WTC11 (cell line): ENCODE measurements at regions not wholly inside any gene's neighbourhood (a gene's known extent, or its start where the extent isn't known, plus 50 kb on each side); places are given as distances from the start of the nearest gene placed in this dataset.

ENCODE experiments used
- ATAC-seq: fragments of 200-7000 bp; cut with Tn5 transposase; 2 replicates; pipeline ENCODE4 v1.10.0; 2021; ENCODE audit warnings: mild to moderate bottlenecking, moderate library complexity
- CTCF ChIA-PET: fragments of 300-600 bp; sonication (Branson Sonifier 250); formaldehyde crosslinking; loops from one replicate; lab custom pipeline; 2021; ENCODE audit warnings: antibody characterized with exemption; lab: Charles Lee
- POLR2A ChIA-PET: fragments of 350-600 bp; sonication (Branson Sonifier 250); formaldehyde crosslinking; loops from one replicate; lab custom pipeline; 2021; ENCODE audit warnings: antibody characterized with exemption; lab: Charles Lee
- DNase-seq: peaks from one replicate; pipeline ENCODE4 v3.0.0; 2021; ENCODE audit warnings: low spot score
- H3K27ac Mint-ChIP-seq: 2 replicates; pipeline ENCODE4 v1.8.0; 2021; ENCODE audit warnings: mixed read lengths
- H3K27me3 Mint-ChIP-seq: 2 replicates; pipeline ENCODE4 v1.8.0; 2021; ENCODE audit warnings: low read depth, mild to moderate bottlenecking, moderate library complexity, mixed read lengths
- H3K36me3 Mint-ChIP-seq: 2 replicates; pipeline ENCODE4 v1.8.0; 2021; ENCODE audit warnings: mixed read lengths
- H3K4me1 Mint-ChIP-seq: 2 replicates; pipeline ENCODE4 v1.8.0; 2022; ENCODE audit warnings: mixed read lengths
- H3K4me3 Mint-ChIP-seq: 2 replicates; pipeline ENCODE4 v1.8.0; 2021; ENCODE audit warnings: mild to moderate bottlenecking, moderate library complexity, mixed read lengths
- H3K9me3 Mint-ChIP-seq: 2 replicates; pipeline ENCODE4 v1.8.0; 2021; ENCODE audit warnings: mixed read lengths
- CTCF ChIP-seq: fragments of 200-600 bp; IDR thresholded peaks from 2 replicates; pipeline ENCODE4 v1.8.0; 2022; ENCODE audit warnings: antibody characterized with exemption
- EMX1 ChIP-seq: fragments of 250-450 bp; sonication (Bioruptor Pico); IDR thresholded peaks from 2 replicates; pipeline ENCODE4 v1.8.0; 2021; ENCODE audit warnings: mild to moderate bottlenecking
- ETV6 ChIP-seq: sonication (generic); formaldehyde crosslinking; IDR thresholded peaks from 2 replicates; pipeline ENCODE4 v1.8.1; 2022; ENCODE audit warnings: mild to moderate bottlenecking, missing genetic modification reagents
- FOXJ3 ChIP-seq: sonication (generic); formaldehyde crosslinking; IDR thresholded peaks from 2 replicates; pipeline ENCODE4 v1.9.0; 2021; ENCODE audit warnings: missing genetic modification reagents, mild to moderate bottlenecking, borderline replicate concordance
- GRHL2 ChIP-seq: fragments of 250-450 bp; sonication (Bioruptor Pico); IDR thresholded peaks from 2 replicates; pipeline ENCODE4 v1.8.0; 2022; ENCODE audit warnings: mild to moderate bottlenecking, moderate library complexity; ENCODE audit not compliant: insufficient replicate concordance, severe bottlenecking
- GTF2I ChIP-seq: fragments of 250-450 bp; sonication (Bioruptor Pico); conservative IDR thresholded peaks from 2 replicates; pipeline ENCODE4 v1.4.0; 2021; ENCODE audit warnings: mild to moderate bottlenecking
- JAZF1 ChIP-seq: fragments of 250-450 bp; sonication (Bioruptor Pico); IDR thresholded peaks from 2 replicates; pipeline ENCODE4 v1.9.0; 2021; ENCODE audit warnings: moderate library complexity, mild to moderate bottlenecking, inconsistent platforms
- RELA ChIP-seq: sonication (generic); formaldehyde crosslinking; IDR thresholded peaks from 2 replicates; pipeline ENCODE4 v1.8.1; 2022; ENCODE audit warnings: missing genetic modification reagents, mild to moderate bottlenecking, borderline replicate concordance
- SP1 ChIP-seq: sonication (generic); formaldehyde crosslinking; conservative IDR thresholded peaks from 2 replicates; pipeline ENCODE4 v1.8.1; 2022; ENCODE audit warnings: missing genetic modification reagents
- TP53 ChIP-seq: sonication (generic); formaldehyde crosslinking; IDR thresholded peaks from 2 replicates; pipeline ENCODE4 v1.8.1; 2023; ENCODE audit warnings: mild to moderate bottlenecking, missing genetic modification reagents
- ZNF121 ChIP-seq: sonication (generic); formaldehyde crosslinking; IDR thresholded peaks from 2 replicates; pipeline ENCODE4 v1.8.0; 2023; ENCODE audit warnings: missing genetic modification reagents
- TF ChIP-seq, protein P1 (sequence below): sonication (generic); formaldehyde crosslinking; IDR thresholded peaks from 2 replicates; pipeline ENCODE4 v1.8.1; 2023; ENCODE audit warnings: mild to moderate bottlenecking, missing genetic modification reagents
- TF ChIP-seq, protein P2 (sequence below): sonication (generic); formaldehyde crosslinking; IDR thresholded peaks from 2 replicates; pipeline ENCODE4 v1.8.1; 2023; ENCODE audit warnings: mild to moderate bottlenecking, missing genetic modification reagents
- TF ChIP-seq, protein P3 (sequence below): sonication (generic); formaldehyde crosslinking; IDR thresholded peaks from 2 replicates; pipeline ENCODE4 v1.8.0; 2023; ENCODE audit warnings: missing genetic modification reagents, mild to moderate bottlenecking, borderline replicate concordance
- TF ChIP-seq, protein P4 (sequence below): fragments of 250-450 bp; sonication (Bioruptor Pico); IDR thresholded peaks from 2 replicates; pipeline ENCODE4 v2.1.2; 2022; ENCODE audit warnings: mild to moderate bottlenecking, moderate library complexity

GRCh38 chr7:37514497-37514896 lies 65.8 kb upstream of the ELMO1 start:
- Mint-ChIP-seq H3K4me3 (no peak overlapping the region), H3K9me3 (no peaks in the 10 kb centered on the region), H3K36me3 (no peaks in the 10 kb centered on the region), H3K4me1 (peaks cover 6% of the 10 kb centered on the region; the same call in 1 of the 2 replicates), H3K27me3 (no peaks in the 10 kb centered on the region), H3K27ac (no peak overlapping the region)
- ChIA-PET CTCF (interaction anchor here (1.2 kb wide), 1 partner anchor 19 kb away, joined by 4 read pairs; no protein-coding TSS in a partner anchor), POLR2A (no interaction called here)
- DNase-seq: no peak
- TF ChIP-seq, protein P1, sequence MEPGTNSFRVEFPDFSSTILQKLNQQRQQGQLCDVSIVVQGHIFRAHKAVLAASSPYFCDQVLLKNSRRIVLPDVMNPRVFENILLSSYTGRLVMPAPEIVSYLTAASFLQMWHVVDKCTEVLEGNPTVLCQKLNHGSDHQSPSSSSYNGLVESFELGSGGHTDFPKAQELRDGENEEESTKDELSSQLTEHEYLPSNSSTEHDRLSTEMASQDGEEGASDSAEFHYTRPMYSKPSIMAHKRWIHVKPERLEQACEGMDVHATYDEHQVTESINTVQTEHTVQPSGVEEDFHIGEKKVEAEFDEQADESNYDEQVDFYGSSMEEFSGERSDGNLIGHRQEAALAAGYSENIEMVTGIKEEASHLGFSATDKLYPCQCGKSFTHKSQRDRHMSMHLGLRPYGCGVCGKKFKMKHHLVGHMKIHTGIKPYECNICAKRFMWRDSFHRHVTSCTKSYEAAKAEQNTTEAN: no peak
- TF ChIP-seq, protein P2, sequence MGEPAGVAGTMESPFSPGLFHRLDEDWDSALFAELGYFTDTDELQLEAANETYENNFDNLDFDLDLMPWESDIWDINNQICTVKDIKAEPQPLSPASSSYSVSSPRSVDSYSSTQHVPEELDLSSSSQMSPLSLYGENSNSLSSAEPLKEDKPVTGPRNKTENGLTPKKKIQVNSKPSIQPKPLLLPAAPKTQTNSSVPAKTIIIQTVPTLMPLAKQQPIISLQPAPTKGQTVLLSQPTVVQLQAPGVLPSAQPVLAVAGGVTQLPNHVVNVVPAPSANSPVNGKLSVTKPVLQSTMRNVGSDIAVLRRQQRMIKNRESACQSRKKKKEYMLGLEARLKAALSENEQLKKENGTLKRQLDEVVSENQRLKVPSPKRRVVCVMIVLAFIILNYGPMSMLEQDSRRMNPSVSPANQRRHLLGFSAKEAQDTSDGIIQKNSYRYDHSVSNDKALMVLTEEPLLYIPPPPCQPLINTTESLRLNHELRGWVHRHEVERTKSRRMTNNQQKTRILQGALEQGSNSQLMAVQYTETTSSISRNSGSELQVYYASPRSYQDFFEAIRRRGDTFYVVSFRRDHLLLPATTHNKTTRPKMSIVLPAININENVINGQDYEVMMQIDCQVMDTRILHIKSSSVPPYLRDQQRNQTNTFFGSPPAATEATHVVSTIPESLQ (CRISPR knock-in tag): no peak
- TF ChIP-seq CTCF (no peak), ZNF121 (CRISPR knock-in tag) (no peak), FOXJ3 (CRISPR knock-in tag) (no peak)
- TF ChIP-seq, protein P3, sequence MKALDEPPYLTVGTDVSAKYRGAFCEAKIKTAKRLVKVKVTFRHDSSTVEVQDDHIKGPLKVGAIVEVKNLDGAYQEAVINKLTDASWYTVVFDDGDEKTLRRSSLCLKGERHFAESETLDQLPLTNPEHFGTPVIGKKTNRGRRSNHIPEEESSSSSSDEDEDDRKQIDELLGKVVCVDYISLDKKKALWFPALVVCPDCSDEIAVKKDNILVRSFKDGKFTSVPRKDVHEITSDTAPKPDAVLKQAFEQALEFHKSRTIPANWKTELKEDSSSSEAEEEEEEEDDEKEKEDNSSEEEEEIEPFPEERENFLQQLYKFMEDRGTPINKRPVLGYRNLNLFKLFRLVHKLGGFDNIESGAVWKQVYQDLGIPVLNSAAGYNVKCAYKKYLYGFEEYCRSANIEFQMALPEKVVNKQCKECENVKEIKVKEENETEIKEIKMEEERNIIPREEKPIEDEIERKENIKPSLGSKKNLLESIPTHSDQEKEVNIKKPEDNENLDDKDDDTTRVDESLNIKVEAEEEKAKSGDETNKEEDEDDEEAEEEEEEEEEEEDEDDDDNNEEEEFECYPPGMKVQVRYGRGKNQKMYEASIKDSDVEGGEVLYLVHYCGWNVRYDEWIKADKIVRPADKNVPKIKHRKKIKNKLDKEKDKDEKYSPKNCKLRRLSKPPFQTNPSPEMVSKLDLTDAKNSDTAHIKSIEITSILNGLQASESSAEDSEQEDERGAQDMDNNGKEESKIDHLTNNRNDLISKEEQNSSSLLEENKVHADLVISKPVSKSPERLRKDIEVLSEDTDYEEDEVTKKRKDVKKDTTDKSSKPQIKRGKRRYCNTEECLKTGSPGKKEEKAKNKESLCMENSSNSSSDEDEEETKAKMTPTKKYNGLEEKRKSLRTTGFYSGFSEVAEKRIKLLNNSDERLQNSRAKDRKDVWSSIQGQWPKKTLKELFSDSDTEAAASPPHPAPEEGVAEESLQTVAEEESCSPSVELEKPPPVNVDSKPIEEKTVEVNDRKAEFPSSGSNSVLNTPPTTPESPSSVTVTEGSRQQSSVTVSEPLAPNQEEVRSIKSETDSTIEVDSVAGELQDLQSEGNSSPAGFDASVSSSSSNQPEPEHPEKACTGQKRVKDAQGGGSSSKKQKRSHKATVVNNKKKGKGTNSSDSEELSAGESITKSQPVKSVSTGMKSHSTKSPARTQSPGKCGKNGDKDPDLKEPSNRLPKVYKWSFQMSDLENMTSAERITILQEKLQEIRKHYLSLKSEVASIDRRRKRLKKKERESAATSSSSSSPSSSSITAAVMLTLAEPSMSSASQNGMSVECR (CRISPR knock-in tag): no peak
- ATAC-seq: peak; percentile 59

- Mint-ChIP-seq H3K4me1 (peaks cover 6% of the 10 kb centered on the region; the same call in 1 of the 2 replicates), H3K4me3 (no peak overlapping the region), H3K36me3 (no peaks in the 10 kb centered on the region), H3K27me3 (no peaks in the 10 kb centered on the region), H3K9me3 (no peaks in the 10 kb centered on the region), H3K27ac (no peak overlapping the region)
- ATAC-seq (no peak), DNase-seq (no peak)
- ChIA-PET CTCF (interaction anchor here (0.7 to 1.0 kb wide), 4 partner anchors 22 to 282 kb away, joined by 3 read pairs; no protein-coding TSS in a partner anchor), POLR2A (no interaction called here)
- TF ChIP-seq JAZF1 (CRISPR knock-in tag) (no peak), GRHL2 (CRISPR knock-in tag) (no peak), SP1 (CRISPR knock-in tag) (no peak), RELA (CRISPR knock-in tag) (no peak), GTF2I (CRISPR knock-in tag) (no peak), TP53 (no peak), ETV6 (CRISPR knock-in tag) (no peak), EMX1 (CRISPR knock-in tag) (no peak)
- TF ChIP-seq, protein P1: no peak
- TF ChIP-seq, protein P4, sequence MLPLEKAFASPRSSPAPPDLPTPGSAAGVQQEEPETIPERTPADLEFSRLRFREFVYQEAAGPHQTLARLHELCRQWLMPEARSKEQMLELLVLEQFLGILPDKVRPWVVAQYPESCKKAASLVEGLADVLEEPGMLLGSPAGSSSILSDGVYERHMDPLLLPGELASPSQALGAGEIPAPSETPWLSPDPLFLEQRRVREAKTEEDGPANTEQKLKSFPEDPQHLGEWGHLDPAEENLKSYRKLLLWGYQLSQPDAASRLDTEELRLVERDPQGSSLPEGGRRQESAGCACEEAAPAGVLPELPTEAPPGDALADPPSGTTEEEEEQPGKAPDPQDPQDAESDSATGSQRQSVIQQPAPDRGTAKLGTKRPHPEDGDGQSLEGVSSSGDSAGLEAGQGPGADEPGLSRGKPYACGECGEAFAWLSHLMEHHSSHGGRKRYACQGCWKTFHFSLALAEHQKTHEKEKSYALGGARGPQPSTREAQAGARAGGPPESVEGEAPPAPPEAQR (CRISPR knock-in tag): no peak
Observed at GRCh38 chr7:37516664-37517063, 68.0 kb upstream of the ELMO1 start.
